ENCODE measurements at regions not wholly inside any gene's neighbourhood (a gene's known extent, or its start where the extent isn't known, plus 50 kb on each side); places are given as distances from the start of the nearest gene placed in this dataset.

- Histone ChIP-seq H2AFZ (ENCODE audit: low read depth) (no peak overlapping the region), H3F3A (replicated peaks; ENCODE audit: insufficient read depth) (no peaks in the 10 kb centered on the region), H4K20me1 (ENCODE audit: insufficient read depth) (no peaks in the 10 kb centered on the region), H3K9ac (no peak overlapping the region), H3K27me3 (ENCODE audit: insufficient read depth) (no peaks in the 10 kb centered on the region), H3K4me3 (ENCODE audit: low read depth in 2 of 2, low read length in 1 of 2) (no peak overlapping the region), H3K9me3 (no peaks in the 10 kb centered on the region), H3K27ac (ENCODE audit: low read depth in 2 of 2, low read length in 1 of 2) (no peak overlapping the region), H3K79me2 (ENCODE audit: insufficient read depth) (no peaks in the 10 kb centered on the region), H3K4me2 (no peak overlapping the region), H3K36me3 (replicated peaks in 1 of 2; ENCODE audit: control insufficient read depth in 1 of 2, insufficient read depth in 2 of 2, low read length in 1 of 2) (no peaks in the 10 kb centered on the region), H3K9me2 (no peaks in the 10 kb centered on the region), H3K4me1 (ENCODE audit: control insufficient read depth in 1 of 2, insufficient read depth in 2 of 2, low read depth in 1 of 2, low read length in 1 of 2) (peaks cover 6 to 7% of the 10 kb centered on the region in 2 experiments; a peak in 2 of 4 replicates)
- ChIA-PET CTCF (no interaction called here), POLR2A (no interaction called here)
- DNase-seq = no peak
- TF ChIP-seq POLR2AphosphoS5 (IDR thresholded peaks at IDR 0.05; ENCODE audit: low read depth, low read length) (no peak), YY1 (IDR thresholded peaks at IDR 0.05; ENCODE audit: low read depth) (no peak), EP300 (IDR thresholded peaks at IDR 0.05; ENCODE audit: borderline replicate concordance in 1 of 2, low read depth in 1 of 2, low read length in 1 of 2) (no peak), CHD2 (IDR thresholded peaks at IDR 0.05; ENCODE audit: low read length, partially characterized antibody) (no peak), IRF3 (IDR thresholded peaks at IDR 0.05; ENCODE audit: low read depth, low read length) (no peak), FOXM1 (IDR thresholded peaks at IDR 0.05; ENCODE audit: low read depth) (no peak), NRF1 (IDR thresholded peaks at IDR 0.05; ENCODE audit: low read depth, low read length) (no peak), NFIC (IDR thresholded peaks at IDR 0.05; ENCODE audit: borderline replicate concordance) (no peak), RAD21 (IDR thresholded peaks at IDR 0.05; ENCODE audit: low read length) (no peak), ELF1 (IDR thresholded peaks at IDR 0.05) (no peak), EZH2phosphoT487 (IDR thresholded peaks at IDR 0.05; ENCODE audit: borderline replicate concordance, low read depth) (no peak), USF1 (IDR thresholded peaks at IDR 0.05; ENCODE audit: borderline replicate concordance, low read depth) (no peak), TEAD4 (IDR thresholded peaks at IDR 0.05; ENCODE audit: borderline replicate concordance, insufficient read depth) (no peak), MEF2A (IDR thresholded peaks at IDR 0.05; ENCODE audit: borderline replicate concordance, low read depth) (no peak), TAF1 (IDR thresholded peaks at IDR 0.05; ENCODE audit: borderline replicate concordance, low read depth, low read length) (no peak), RCOR1 (IDR thresholded peaks at IDR 0.05; ENCODE audit: low read length) (no peak), USF2 (IDR thresholded peaks at IDR 0.05; ENCODE audit: borderline replicate concordance, low read depth, low read length) (no peak), SIN3A (IDR thresholded peaks at IDR 0.05; ENCODE audit: borderline replicate concordance, low read depth, low read length) (no peak), MXI1 (IDR thresholded peaks at IDR 0.05; ENCODE audit: low read depth, low read length) (no peak), SMC3 (IDR thresholded peaks at IDR 0.05; ENCODE audit: low read depth, low read length) (no peak)
- 80% methylated on average over 6 of the region's 6 CpGs for WGBS (ENCODE audit: low lambda C conversion rate)
Measured at GRCh38 chr21:35223480-35224156, 174.5 kb upstream of the RUNX1 start.

Data from SK-N-SH (cell line).